Right lobe of liver (tissue), 4 donors: ENCODE measurements at regions not wholly inside any gene's neighbourhood (a gene's known extent, or its start where the extent isn't known, plus 50 kb on each side); places are given as distances from the start of the nearest gene placed in this dataset.

Source experiments
- CTCF ChIP-seq, 4 donors: fragments of 200-600 bp in 3 of 4; fragments of 450-650 bp in 1 of 4; IDR thresholded peaks; one replicate each; pipeline versions ENCODE4 v1.5.1 to v1.8.0; 2016 to 2022; ENCODE audit warnings: antibody characterized with exemption in 4 of 4, mild to moderate bottlenecking in 2 of 4
- POLR2A ChIP-seq: fragments of 450-650 bp; IDR thresholded peaks from one replicate; pipeline ENCODE4 v1.6.1; 2017; ENCODE audit warnings: antibody characterized with exemption, mild to moderate bottlenecking
- donor health status: DM: no; HTN: no; CAD: no.
- donor health status: DM: no; HTN: no; CAD: no.
- donor health status: DM: no; HTN: yes; CAD: no.

- TF ChIP-seq CTCF (IDR thresholded peaks at IDR 0.05) (no peak), POLR2A (no peak)
Measured at GRCh38 chr13:44180876-44181536, 192.6 kb upstream of the SERP2 start.
